ENCODE measurements at regions not wholly inside any gene's neighbourhood (a gene's known extent, or its start where the extent isn't known, plus 50 kb on each side); places are given as distances from the start of the nearest gene placed in this dataset.

- no peak overlapping the region for H3K4me3 Mint-ChIP-seq
- H3K4me1 Mint-ChIP-seq (ENCODE audit: low read depth), result no peaks in the 10 kb centered on the region
- ATAC-seq (no peak), DNase-seq (no peak)
- peaks cover 6% of the 10 kb centered on the region for H3K9me3 Mint-ChIP-seq
- H3K36me3 Mint-ChIP-seq (ENCODE audit: insufficient read depth), result no peaks in the 10 kb centered on the region
- no peaks in the 10 kb centered on the region for H3K27me3 Mint-ChIP-seq (ENCODE audit: low read depth)
Observed at GRCh38 chr11:16460508-16460907, 104.2 kb upstream of the SOX6 start.

GRCh38 chr11:16456366-16456765, 100.0 kb upstream of the SOX6 start:
- ATAC-seq (no peak), DNase-seq (no peak)
- H3K36me3 Mint-ChIP-seq (ENCODE audit: insufficient read depth), result no peaks in the 10 kb centered on the region
- H3K4me3 Mint-ChIP-seq, result no peak overlapping the region
- H3K9me3 Mint-ChIP-seq, result peaks cover 3% of the 10 kb centered on the region
- H3K4me1 Mint-ChIP-seq (ENCODE audit: low read depth), result no peaks in the 10 kb centered on the region
- H3K27me3 Mint-ChIP-seq (ENCODE audit: low read depth), result no peaks in the 10 kb centered on the region

- Mint-ChIP-seq H3K4me3 (no peak overlapping the region), H3K36me3 (ENCODE audit: insufficient read depth) (no peaks in the 10 kb centered on the region), H3K27me3 (ENCODE audit: low read depth) (no peaks in the 10 kb centered on the region), H3K9me3 (peaks cover 3% of the 10 kb centered on the region), H3K4me1 (ENCODE audit: low read depth) (no peaks in the 10 kb centered on the region)
- ATAC-seq, result no peak
- DNase-seq, result no peak
Observed at GRCh38 chr11:16454289-16454863, 98.0 kb upstream of the SOX6 start.

- H3K36me3 Mint-ChIP-seq (ENCODE audit: insufficient read depth), result no peaks in the 10 kb centered on the region
- H3K9me3 Mint-ChIP-seq, result no peaks in the 10 kb centered on the region
- no peaks in the 10 kb centered on the region for H3K27me3 Mint-ChIP-seq (ENCODE audit: low read depth)
- DNase-seq (no peak), ATAC-seq (no peak)
- no peaks in the 10 kb centered on the region for H3K4me1 Mint-ChIP-seq (ENCODE audit: low read depth)
- no peak overlapping the region for H3K4me3 Mint-ChIP-seq
Observed at GRCh38 chr11:16448123-16448717, 91.9 kb upstream of the SOX6 start.

GRCh38 chr11:16441461-16441860, 85.1 kb upstream of the SOX6 start:
- no peak for DNase-seq
- Mint-ChIP-seq H3K4me3 (no peak overlapping the region), H3K27me3 (ENCODE audit: low read depth) (no peaks in the 10 kb centered on the region), H3K36me3 (ENCODE audit: insufficient read depth) (no peaks in the 10 kb centered on the region), H3K9me3 (peaks cover 3% of the 10 kb centered on the region), H3K4me1 (ENCODE audit: low read depth) (no peaks in the 10 kb centered on the region)
- ATAC-seq, result no peak

GRCh38 chr11:16440136-16440535, 83.8 kb upstream of the SOX6 start:
- ATAC-seq, result no peak
- Mint-ChIP-seq H3K36me3 (ENCODE audit: insufficient read depth) (no peaks in the 10 kb centered on the region), H3K9me3 (peaks cover 6% of the 10 kb centered on the region)

GRCh38 chr11:16434036-16434435, 77.7 kb upstream of the SOX6 start:
- ATAC-seq (no peak), DNase-seq (no peak)
- no peaks in the 10 kb centered on the region for H3K27me3 Mint-ChIP-seq (ENCODE audit: low read depth)
- H3K4me3 Mint-ChIP-seq, result no peak overlapping the region
- H3K36me3 Mint-ChIP-seq (ENCODE audit: insufficient read depth), result no peaks in the 10 kb centered on the region
- H3K4me1 Mint-ChIP-seq (ENCODE audit: low read depth), result no peaks in the 10 kb centered on the region
- peaks cover 24% of the 10 kb centered on the region for H3K9me3 Mint-ChIP-seq

More at GRCh38 chr11:16440136-16440535, 83.8 kb upstream of the SOX6 start:
- H3K4me1 Mint-ChIP-seq (ENCODE audit: low read depth), result no peaks in the 10 kb centered on the region
- DNase-seq, result no peak
- H3K27me3 Mint-ChIP-seq (ENCODE audit: low read depth), result no peaks in the 10 kb centered on the region
- H3K4me3 Mint-ChIP-seq, result no peak overlapping the region

- no peak for ATAC-seq
- Mint-ChIP-seq H3K4me1 (ENCODE audit: low read depth) (no peaks in the 10 kb centered on the region), H3K4me3 (no peak overlapping the region), H3K27me3 (ENCODE audit: low read depth) (no peaks in the 10 kb centered on the region), H3K36me3 (ENCODE audit: insufficient read depth) (no peaks in the 10 kb centered on the region), H3K9me3 (peaks cover 25% of the 10 kb centered on the region)
- DNase-seq, result no peak
Observed at GRCh38 chr11:16430674-16431073, 74.3 kb upstream of the SOX6 start.

- H3K9me3 Mint-ChIP-seq, result peaks cover 20% of the 10 kb centered on the region
- H3K36me3 Mint-ChIP-seq (ENCODE audit: insufficient read depth), result no peaks in the 10 kb centered on the region
- ATAC-seq, result no peak
- H3K27me3 Mint-ChIP-seq (ENCODE audit: low read depth), result no peaks in the 10 kb centered on the region
- no peak overlapping the region for H3K4me3 Mint-ChIP-seq
- H3K4me1 Mint-ChIP-seq (ENCODE audit: low read depth), result no peaks in the 10 kb centered on the region
- no peak for DNase-seq
Observed at GRCh38 chr11:16421826-16422225, 65.5 kb upstream of the SOX6 start.

GRCh38 chr11:16418428-16419097, 62.2 kb upstream of the SOX6 start:
- DNase-seq (no peak), ATAC-seq (no peak)
- Mint-ChIP-seq H3K9me3 (peaks cover 6% of the 10 kb centered on the region), H3K27me3 (ENCODE audit: low read depth) (no peaks in the 10 kb centered on the region), H3K36me3 (ENCODE audit: insufficient read depth) (no peaks in the 10 kb centered on the region), H3K4me3 (no peak overlapping the region), H3K4me1 (ENCODE audit: low read depth) (no peaks in the 10 kb centered on the region)

GRCh38 chr11:16412525-16413172, 56.3 kb upstream of the SOX6 start:
- DNase-seq (no peak), ATAC-seq (no peak)
- H3K27me3 Mint-ChIP-seq (ENCODE audit: low read depth), result no peaks in the 10 kb centered on the region
- H3K4me3 Mint-ChIP-seq, result no peak overlapping the region
- H3K36me3 Mint-ChIP-seq (ENCODE audit: insufficient read depth), result no peaks in the 10 kb centered on the region
- H3K9me3 Mint-ChIP-seq, result no peaks in the 10 kb centered on the region
- H3K4me1 Mint-ChIP-seq (ENCODE audit: low read depth), result no peaks in the 10 kb centered on the region

- Mint-ChIP-seq H3K9me3 (no peaks in the 10 kb centered on the region), H3K4me3 (no peak overlapping the region), H3K36me3 (ENCODE audit: insufficient read depth) (no peaks in the 10 kb centered on the region), H3K27me3 (ENCODE audit: low read depth) (no peaks in the 10 kb centered on the region), H3K4me1 (ENCODE audit: low read depth) (no peaks in the 10 kb centered on the region)
- ATAC-seq (no peak), DNase-seq (no peak)
Observed at GRCh38 chr11:16410479-16410878, 54.1 kb upstream of the SOX6 start.

- H3K4me3 Mint-ChIP-seq, result no peak overlapping the region
- DNase-seq (no peak), ATAC-seq (no peak)
- H3K9me3 Mint-ChIP-seq, result no peaks in the 10 kb centered on the region
- no peaks in the 10 kb centered on the region for H3K27me3 Mint-ChIP-seq (ENCODE audit: low read depth)
- H3K36me3 Mint-ChIP-seq (ENCODE audit: insufficient read depth), result no peaks in the 10 kb centered on the region
- no peaks in the 10 kb centered on the region for H3K4me1 Mint-ChIP-seq (ENCODE audit: low read depth)
Observed at GRCh38 chr11:16408619-16409018, 52.3 kb upstream of the SOX6 start.

- DNase-seq, result no peak
- Mint-ChIP-seq H3K27me3 (ENCODE audit: low read depth) (no peaks in the 10 kb centered on the region), H3K4me1 (ENCODE audit: low read depth) (no peaks in the 10 kb centered on the region), H3K9me3 (peaks cover 2% of the 10 kb centered on the region), H3K36me3 (ENCODE audit: insufficient read depth) (no peaks in the 10 kb centered on the region), H3K4me3 (no peak overlapping the region)
- ATAC-seq, result no peak
Observed at GRCh38 chr11:16406226-16406625, 49.9 kb upstream of the SOX6 start.

Data from activated T-cell treated with anti-CD3 and anti-CD28 coated beads, Interleukin-2, amount 50 U/mL, for 4 hours (primary cell).